ENCODE measurements at regions not wholly inside any gene's neighbourhood (a gene's known extent, or its start where the extent isn't known, plus 50 kb on each side); places are given as distances from the start of the nearest gene placed in this dataset.

DNA sequence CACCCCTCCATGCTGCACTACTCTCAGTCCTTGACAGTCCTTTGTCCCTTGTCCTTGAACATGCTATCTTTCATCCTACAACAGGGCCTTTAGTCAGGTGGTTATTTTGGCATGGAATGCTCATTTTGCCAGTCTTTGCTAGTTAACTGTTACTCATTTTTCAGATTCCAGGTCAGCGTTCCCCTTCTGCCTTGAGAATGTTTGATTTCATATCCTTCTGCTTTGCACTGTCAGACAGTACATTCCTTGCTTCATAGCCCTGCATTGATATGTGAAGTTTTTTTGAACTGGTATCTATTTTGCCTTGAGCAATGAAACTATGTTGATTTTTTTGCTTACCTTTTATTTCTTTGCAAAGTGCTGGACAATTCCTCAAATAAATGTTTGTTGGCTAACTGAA, 638.2 kb upstream of the SEMA6A start:
- H3K27me3 Mint-ChIP-seq (ENCODE audit: insufficient read depth, low read depth, poor library complexity) = no peaks in the 10 kb centered on the region
- no peak for DNase-seq (ENCODE audit: low spot score)
- Histone ChIP-seq H3K79me2 (replicated peaks; ENCODE audit: insufficient read depth) (no peaks in the 10 kb centered on the region), H3K36me3 (ENCODE audit: insufficient read depth) (0 out of 2 replicates have a peak, but pooled peaks cover 5% of the 10 kb centered on the region), H3K27ac (ENCODE audit: low read depth) (no peak overlapping the region), H3K27me3 (ENCODE audit: insufficient read depth) (no peaks in the 10 kb centered on the region), H3F3A (replicated peaks; ENCODE audit: low read depth) (no peaks in the 10 kb centered on the region), H3K4me2 (no peak overlapping the region), H3K4me1 (ENCODE audit: insufficient read depth) (no peaks in the 10 kb centered on the region; the same call in 1 of the 2 replicates), H4K20me1 (replicated peaks; ENCODE audit: insufficient read depth) (no peaks in the 10 kb centered on the region), H2AFZ (no peak overlapping the region), H3K9me2 (ENCODE audit: insufficient read depth) (0 out of 2 replicates have a peak, but pooled peaks cover 10% of the 10 kb centered on the region), H3K4me3 (no peak overlapping the region)
- H3K9me3 Mint-ChIP-seq = peaks cover 9% of the 10 kb centered on the region; the same call in 2 of the 3 replicates
- no peak overlapping the region for H3K27ac Mint-ChIP-seq
- peaks cover 4% of the 10 kb centered on the region; the same call in 2 of the 3 replicates for H3K4me1 Mint-ChIP-seq
- no peak overlapping the region for H3K4me3 Mint-ChIP-seq
- TF ChIP-seq POLR2AphosphoS5 (IDR thresholded peaks at IDR 0.05; ENCODE audit: low read depth) = no peak
- no peak for ATAC-seq
- H3K36me3 Mint-ChIP-seq (ENCODE audit: low read depth) = peaks cover 8% of the 10 kb centered on the region; the same call in 2 of the 3 replicates

DNA sequence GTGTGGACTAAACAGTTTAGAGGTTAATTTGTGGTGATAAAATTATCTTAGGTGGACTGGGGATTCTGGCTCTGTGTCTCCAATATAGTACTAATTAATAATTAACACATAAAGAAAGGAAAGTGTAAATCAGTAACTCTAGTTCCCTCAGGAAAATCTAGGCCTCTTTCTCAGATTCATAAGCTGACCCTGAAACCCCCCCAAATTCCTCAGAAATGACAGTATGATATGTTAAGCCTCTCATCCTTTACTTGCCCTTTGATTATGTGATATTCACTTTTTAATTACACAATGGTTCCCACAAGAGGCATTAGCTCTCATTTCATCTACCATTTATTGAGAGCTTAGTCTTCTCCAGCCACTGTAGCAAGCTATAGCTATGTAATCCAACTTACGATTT, 636.2 kb upstream of the SEMA6A start:
- Histone ChIP-seq H3K4me3 (no peak overlapping the region), H4K20me1 (replicated peaks; ENCODE audit: insufficient read depth) (no peaks in the 10 kb centered on the region), H3K9me2 (ENCODE audit: insufficient read depth) (0 out of 2 replicates have a peak, but pooled peaks cover 18% of the 10 kb centered on the region), H3K27ac (ENCODE audit: low read depth) (no peak overlapping the region), H3K36me3 (ENCODE audit: insufficient read depth) (0 out of 2 replicates have a peak, but pooled peaks cover 5% of the 10 kb centered on the region), H3F3A (replicated peaks; ENCODE audit: low read depth) (no peaks in the 10 kb centered on the region), H3K27me3 (ENCODE audit: insufficient read depth) (no peaks in the 10 kb centered on the region), H3K79me2 (replicated peaks; ENCODE audit: insufficient read depth) (no peaks in the 10 kb centered on the region), H2AFZ (no peak overlapping the region), H3K4me2 (no peak overlapping the region), H3K4me1 (ENCODE audit: insufficient read depth) (peaks cover 11% of the 10 kb centered on the region)
- Mint-ChIP-seq H3K27me3 (ENCODE audit: insufficient read depth, low read depth, poor library complexity) (no peaks in the 10 kb centered on the region), H3K36me3 (ENCODE audit: low read depth) (peaks cover 8% of the 10 kb centered on the region; the same call in 2 of the 3 replicates), H3K27ac (no peak overlapping the region), H3K9me3 (peaks cover 9% of the 10 kb centered on the region; the same call in 2 of the 3 replicates), H3K4me3 (no peak overlapping the region), H3K4me1 (peaks cover 15% of the 10 kb centered on the region)
- TF ChIP-seq ZNF331 (CRISPR knock-in tag; IDR thresholded peaks at IDR 0.05; ENCODE audit: low read depth) (no peak), POLR2AphosphoS5 (IDR thresholded peaks at IDR 0.05; ENCODE audit: low read depth) (no peak)
- TF ChIP-seq, protein P1, sequence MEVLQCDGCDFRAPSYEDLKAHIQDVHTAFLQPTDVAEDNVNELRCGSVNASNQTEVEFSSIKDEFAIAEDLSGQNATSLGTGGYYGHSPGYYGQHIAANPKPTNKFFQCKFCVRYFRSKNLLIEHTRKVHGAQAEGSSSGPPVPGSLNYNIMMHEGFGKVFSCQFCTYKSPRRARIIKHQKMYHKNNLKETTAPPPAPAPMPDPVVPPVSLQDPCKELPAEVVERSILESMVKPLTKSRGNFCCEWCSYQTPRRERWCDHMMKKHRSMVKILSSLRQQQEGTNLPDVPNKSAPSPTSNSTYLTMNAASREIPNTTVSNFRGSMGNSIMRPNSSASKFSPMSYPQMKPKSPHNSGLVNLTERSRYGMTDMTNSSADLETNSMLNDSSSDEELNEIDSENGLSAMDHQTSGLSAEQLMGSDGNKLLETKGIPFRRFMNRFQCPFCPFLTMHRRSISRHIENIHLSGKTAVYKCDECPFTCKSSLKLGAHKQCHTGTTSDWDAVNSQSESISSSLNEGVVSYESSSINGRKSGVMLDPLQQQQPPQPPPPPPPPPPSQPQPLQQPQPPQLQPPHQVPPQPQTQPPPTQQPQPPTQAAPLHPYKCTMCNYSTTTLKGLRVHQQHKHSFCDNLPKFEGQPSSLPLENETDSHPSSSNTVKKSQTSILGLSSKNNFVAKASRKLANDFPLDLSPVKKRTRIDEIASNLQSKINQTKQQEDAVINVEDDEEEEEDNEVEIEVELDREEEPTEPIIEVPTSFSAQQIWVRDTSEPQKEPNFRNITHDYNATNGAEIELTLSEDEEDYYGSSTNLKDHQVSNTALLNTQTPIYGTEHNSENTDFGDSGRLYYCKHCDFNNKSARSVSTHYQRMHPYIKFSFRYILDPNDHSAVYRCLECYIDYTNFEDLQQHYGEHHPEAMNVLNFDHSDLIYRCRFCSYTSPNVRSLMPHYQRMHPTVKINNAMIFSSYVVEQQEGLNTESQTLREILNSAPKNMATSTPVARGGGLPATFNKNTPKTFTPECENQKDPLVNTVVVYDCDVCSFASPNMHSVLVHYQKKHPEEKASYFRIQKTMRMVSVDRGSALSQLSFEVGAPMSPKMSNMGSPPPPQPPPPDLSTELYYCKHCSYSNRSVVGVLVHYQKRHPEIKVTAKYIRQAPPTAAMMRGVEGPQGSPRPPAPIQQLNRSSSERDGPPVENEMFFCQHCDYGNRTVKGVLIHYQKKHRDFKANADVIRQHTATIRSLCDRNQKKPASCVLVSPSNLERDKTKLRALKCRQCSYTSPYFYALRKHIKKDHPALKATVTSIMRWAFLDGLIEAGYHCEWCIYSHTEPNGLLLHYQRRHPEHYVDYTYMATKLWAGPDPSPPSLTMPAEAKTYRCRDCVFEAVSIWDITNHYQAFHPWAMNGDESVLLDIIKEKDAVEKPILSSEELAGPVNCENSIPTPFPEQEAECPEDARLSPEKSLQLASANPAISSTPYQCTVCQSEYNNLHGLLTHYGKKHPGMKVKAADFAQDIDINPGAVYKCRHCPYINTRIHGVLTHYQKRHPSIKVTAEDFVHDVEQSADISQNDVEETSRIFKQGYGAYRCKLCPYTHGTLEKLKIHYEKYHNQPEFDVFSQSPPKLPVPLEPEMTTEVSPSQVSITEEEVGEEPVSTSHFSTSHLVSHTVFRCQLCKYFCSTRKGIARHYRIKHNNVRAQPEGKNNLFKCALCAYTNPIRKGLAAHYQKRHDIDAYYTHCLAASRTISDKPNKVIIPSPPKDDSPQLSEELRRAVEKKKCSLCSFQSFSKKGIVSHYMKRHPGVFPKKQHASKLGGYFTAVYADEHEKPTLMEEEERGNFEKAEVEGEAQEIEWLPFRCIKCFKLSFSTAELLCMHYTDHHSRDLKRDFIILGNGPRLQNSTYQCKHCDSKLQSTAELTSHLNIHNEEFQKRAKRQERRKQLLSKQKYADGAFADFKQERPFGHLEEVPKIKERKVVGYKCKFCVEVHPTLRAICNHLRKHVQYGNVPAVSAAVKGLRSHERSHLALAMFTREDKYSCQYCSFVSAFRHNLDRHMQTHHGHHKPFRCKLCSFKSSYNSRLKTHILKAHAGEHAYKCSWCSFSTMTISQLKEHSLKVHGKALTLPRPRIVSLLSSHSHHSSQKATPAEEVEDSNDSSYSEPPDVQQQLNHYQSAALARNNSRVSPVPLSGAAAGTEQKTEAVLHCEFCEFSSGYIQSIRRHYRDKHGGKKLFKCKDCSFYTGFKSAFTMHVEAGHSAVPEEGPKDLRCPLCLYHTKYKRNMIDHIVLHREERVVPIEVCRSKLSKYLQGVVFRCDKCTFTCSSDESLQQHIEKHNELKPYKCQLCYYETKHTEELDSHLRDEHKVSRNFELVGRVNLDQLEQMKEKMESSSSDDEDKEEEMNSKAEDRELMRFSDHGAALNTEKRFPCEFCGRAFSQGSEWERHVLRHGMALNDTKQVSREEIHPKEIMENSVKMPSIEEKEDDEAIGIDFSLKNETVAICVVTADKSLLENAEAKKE (CRISPR knock-in tag; IDR thresholded peaks at IDR 0.05) = no peak
- TF ChIP-seq, protein P2, sequence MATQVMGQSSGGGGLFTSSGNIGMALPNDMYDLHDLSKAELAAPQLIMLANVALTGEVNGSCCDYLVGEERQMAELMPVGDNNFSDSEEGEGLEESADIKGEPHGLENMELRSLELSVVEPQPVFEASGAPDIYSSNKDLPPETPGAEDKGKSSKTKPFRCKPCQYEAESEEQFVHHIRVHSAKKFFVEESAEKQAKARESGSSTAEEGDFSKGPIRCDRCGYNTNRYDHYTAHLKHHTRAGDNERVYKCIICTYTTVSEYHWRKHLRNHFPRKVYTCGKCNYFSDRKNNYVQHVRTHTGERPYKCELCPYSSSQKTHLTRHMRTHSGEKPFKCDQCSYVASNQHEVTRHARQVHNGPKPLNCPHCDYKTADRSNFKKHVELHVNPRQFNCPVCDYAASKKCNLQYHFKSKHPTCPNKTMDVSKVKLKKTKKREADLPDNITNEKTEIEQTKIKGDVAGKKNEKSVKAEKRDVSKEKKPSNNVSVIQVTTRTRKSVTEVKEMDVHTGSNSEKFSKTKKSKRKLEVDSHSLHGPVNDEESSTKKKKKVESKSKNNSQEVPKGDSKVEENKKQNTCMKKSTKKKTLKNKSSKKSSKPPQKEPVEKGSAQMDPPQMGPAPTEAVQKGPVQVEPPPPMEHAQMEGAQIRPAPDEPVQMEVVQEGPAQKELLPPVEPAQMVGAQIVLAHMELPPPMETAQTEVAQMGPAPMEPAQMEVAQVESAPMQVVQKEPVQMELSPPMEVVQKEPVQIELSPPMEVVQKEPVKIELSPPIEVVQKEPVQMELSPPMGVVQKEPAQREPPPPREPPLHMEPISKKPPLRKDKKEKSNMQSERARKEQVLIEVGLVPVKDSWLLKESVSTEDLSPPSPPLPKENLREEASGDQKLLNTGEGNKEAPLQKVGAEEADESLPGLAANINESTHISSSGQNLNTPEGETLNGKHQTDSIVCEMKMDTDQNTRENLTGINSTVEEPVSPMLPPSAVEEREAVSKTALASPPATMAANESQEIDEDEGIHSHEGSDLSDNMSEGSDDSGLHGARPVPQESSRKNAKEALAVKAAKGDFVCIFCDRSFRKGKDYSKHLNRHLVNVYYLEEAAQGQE (IDR thresholded peaks at IDR 0.05; ENCODE audit: unreplicated experiment) = no peak
- TF ChIP-seq, protein P3, sequence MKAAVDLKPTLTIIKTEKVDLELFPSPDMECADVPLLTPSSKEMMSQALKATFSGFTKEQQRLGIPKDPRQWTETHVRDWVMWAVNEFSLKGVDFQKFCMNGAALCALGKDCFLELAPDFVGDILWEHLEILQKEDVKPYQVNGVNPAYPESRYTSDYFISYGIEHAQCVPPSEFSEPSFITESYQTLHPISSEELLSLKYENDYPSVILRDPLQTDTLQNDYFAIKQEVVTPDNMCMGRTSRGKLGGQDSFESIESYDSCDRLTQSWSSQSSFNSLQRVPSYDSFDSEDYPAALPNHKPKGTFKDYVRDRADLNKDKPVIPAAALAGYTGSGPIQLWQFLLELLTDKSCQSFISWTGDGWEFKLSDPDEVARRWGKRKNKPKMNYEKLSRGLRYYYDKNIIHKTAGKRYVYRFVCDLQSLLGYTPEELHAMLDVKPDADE (IDR thresholded peaks at IDR 0.05) = no peak
- no peak for ATAC-seq
- DNase-seq (ENCODE audit: low spot score) = no peak

Measured in GM23338 (cell line).